ENCODE measurements at regions not wholly inside any gene's neighbourhood (a gene's known extent, or its start where the extent isn't known, plus 50 kb on each side); places are given as distances from the start of the nearest gene placed in this dataset.

DNA sequence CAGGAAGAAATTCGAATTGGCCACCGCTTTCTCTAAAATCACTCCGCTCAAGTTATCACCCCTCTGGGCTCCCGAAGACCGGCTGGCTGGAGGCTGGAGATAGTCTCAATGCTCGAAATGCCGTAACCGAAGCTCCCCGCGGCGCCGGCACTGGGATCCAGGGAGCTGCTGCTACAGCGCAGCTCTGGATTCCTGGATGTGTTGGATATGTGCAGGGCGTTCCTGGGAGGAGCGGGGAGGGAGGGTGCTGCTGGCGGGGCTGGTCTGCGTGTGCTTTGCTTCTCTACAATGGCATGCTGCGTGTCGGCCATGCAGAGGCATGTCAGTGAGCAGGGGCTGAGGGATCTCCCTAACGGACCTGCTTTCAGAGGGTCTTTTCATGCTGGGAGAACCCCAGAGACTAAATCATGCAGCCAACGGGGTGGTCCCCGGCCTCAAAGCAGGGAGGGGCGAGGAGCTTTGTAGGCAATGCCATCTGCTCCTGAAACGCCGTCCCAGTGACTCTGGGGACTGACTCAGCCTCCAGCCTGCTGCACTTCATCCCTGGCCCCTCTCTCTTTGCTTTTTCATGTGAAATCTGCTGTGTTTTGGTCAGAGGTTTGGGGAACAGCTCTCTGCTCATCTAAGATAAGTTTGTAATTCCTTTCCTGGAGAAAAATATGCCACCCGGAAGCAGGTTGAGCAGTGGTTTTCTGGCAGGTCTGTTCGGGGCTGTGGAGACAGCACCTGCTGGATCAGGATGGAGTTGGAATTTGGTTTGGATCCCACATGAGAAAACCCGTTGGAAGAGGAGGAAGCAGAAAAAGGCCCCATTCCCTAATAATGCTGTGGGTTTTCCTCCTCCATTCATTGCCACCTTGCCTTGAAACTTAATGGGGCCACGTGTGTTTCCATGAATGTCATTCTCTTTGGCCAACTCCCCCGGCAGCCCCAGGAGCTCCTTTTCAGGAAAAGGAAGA, 311.4 kb downstream of the SEC14L1 start:
- Histone ChIP-seq H3K79me2 (ENCODE audit: control insufficient read depth in 1 of 2, insufficient read depth in 2 of 2, low read length in 2 of 2) (peaks cover 14 to 73% of the 10 kb centered on the region in 2 experiments), H3K4me2 (ENCODE audit: insufficient read depth in 1 of 2, low read depth in 2 of 2, low read length in 2 of 2) (peak overlapping the region; percentile 71 to 78), H3K9ac (replicated peaks in 1 of 4; ENCODE audit: extremely low read depth in 1 of 4, low read depth in 3 of 4, low read length in 3 of 4) (peak overlapping the region; percentile 77 to 85 (median 82)), H3K18ac (ENCODE audit: extremely low read depth, low read length) (peak overlapping the region; percentile 90; the same call in 1 of the 2 replicates), H3K4me3 (ENCODE audit: extremely low read depth in 1 of 4, insufficient read depth in 2 of 4, low read depth in 3 of 4, low read length in 4 of 4) (peak overlapping the region; percentile 50 to 78 (median 61)), H4K91ac (replicated peaks; ENCODE audit: insufficient read length, low read length) (peak overlapping the region; percentile 63), H4K5ac (ENCODE audit: insufficient read length, low read depth, low read length) (peak overlapping the region; percentile 37), H3K4ac (replicated peaks; ENCODE audit: insufficient read length, low read depth, low read length) (peak overlapping the region; percentile 46), H2AK5ac (ENCODE audit: low read depth, low read length) (peak overlapping the region; percentile 25; the same call in 1 of the 2 replicates), H3K36me3 (ENCODE audit: control insufficient read depth in 2 of 4, insufficient read depth in 4 of 4, low read length in 3 of 4) (no peaks in the 10 kb centered on the region), H4K20me1 (replicated peaks in 1 of 2; ENCODE audit: control insufficient read depth in 1 of 2, insufficient read depth in 2 of 2, low read length in 2 of 2) (peaks cover 5 to 14% of the 10 kb centered on the region in 2 experiments), H3K27me3 (replicated peaks in 1 of 4; ENCODE audit: control insufficient read depth in 3 of 4, extremely low read depth in 1 of 4, insufficient read depth in 3 of 4, low read length in 3 of 4) (no peaks in the 10 kb centered on the region), H3K27ac (ENCODE audit: low read depth, low read length) (peak overlapping the region; percentile 60; the same call in 1 of the 2 replicates), H3K79me1 (ENCODE audit: low read depth, low read length) (peaks cover 30% of the 10 kb centered on the region), H2BK12ac (ENCODE audit: low read depth, low read length) (peak overlapping the region; percentile 84; the same call in 1 of the 2 replicates), H2AFZ (ENCODE audit: low read length) (no peak overlapping the region), H3K4me1 (replicated peaks in 1 of 4; ENCODE audit: control insufficient read depth in 3 of 4, insufficient read depth in 4 of 4, low read length in 3 of 4) (peaks cover 26 to 45% (median 37%) of the 10 kb centered on the region in 4 experiments), H2BK120ac (replicated peaks; ENCODE audit: low read depth, low read length) (peak overlapping the region; percentile 38), H3K23me2 (ENCODE audit: low read depth, low read length) (peaks cover 21% of the 10 kb centered on the region), H3K23ac (ENCODE audit: insufficient read length) (no peak overlapping the region), H2BK20ac (ENCODE audit: low read length) (no peak overlapping the region; the same call in 1 of the 2 replicates), H3K56ac (replicated peaks; ENCODE audit: insufficient read length, low read depth, low read length) (peak overlapping the region; percentile 60), H3K9me3 (ENCODE audit: insufficient read depth in 2 of 2, low read depth in 1 of 2, low read length in 1 of 2) (no peaks in the 10 kb centered on the region), H3K14ac (ENCODE audit: insufficient read length) (no peak overlapping the region), H4K8ac (ENCODE audit: extremely low read depth, insufficient read depth, low read length) (peak overlapping the region; percentile 97), H2BK5ac (ENCODE audit: low read depth, low read length) (peak overlapping the region; percentile 83; the same call in 1 of the 2 replicates), H2BK15ac (ENCODE audit: low read length) (peak overlapping the region; percentile 88)
- peak in 1 of 2 experiments; percentile 69 for DNase-seq (ENCODE audit: low read depth in 1 of 2, low spot score in 2 of 2)
- POLR2A ChIA-PET (ENCODE audit: partially characterized antibody): interaction anchor here (1.0 to 3.5 kb wide), 14 partner anchors 9 to 506 kb away, joined by 3 to 33 read pairs (median 6); partner anchors contain the start of gene TNRC6C
- WGBS, 2 experiments (ENCODE audit: extremely low coverage in 1 of 2, insufficient coverage in 1 of 2, insufficient read length in 1 of 2, insufficient replicate concordance in 2 of 2, low coverage in 1 of 2, low lambda C conversion rate in 2 of 2, missing lambda C conversion rate in 1 of 2): 10% methylated on average over 30 of the region's 30 CpGs; no CpG with 5 or more reads in 1 of the 2 experiments
- FAIRE-seq: no peak
- TF ChIP-seq TAF1 (IDR thresholded peaks at IDR 0.05; ENCODE audit: low read depth, low read length) (no peak), SIN3A (conservative IDR thresholded peaks at IDR 0.05 in 1 of 2, IDR thresholded peaks at IDR 0.05 in 1 of 2; ENCODE audit: low read depth in 1 of 2, low read length in 2 of 2) (peak in 1 of 2 experiments; percentile 49; a peak in 2 of 4 replicates), JUN (IDR thresholded peaks at IDR 0.05; ENCODE audit: low read depth, low read length) (no peak), GTF2F1 (IDR thresholded peaks at IDR 0.05; ENCODE audit: borderline replicate concordance, low read depth, low read length) (no peak), SUZ12 (IDR thresholded peaks at IDR 0.05; ENCODE audit: low read length) (no peak), RXRA (IDR thresholded peaks at IDR 0.05; ENCODE audit: insufficient read depth, low read depth, low read length) (no peak), POLR2AphosphoS5 (IDR thresholded peaks at IDR 0.05; ENCODE audit: low read depth, low read length) (0 out of 2 replicates have a peak, but pooled peaks have one; percentile 44)
- TF ChIP-seq, protein P1, sequence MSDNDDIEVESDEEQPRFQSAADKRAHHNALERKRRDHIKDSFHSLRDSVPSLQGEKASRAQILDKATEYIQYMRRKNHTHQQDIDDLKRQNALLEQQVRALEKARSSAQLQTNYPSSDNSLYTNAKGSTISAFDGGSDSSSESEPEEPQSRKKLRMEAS (IDR thresholded peaks at IDR 0.05): peak; percentile 35; the same call in 1 of the 2 replicates
- CTCF ChIA-PET (ENCODE audit: partially characterized antibody): interaction anchor here (0.6 to 4.3 kb wide), 10 partner anchors 14 to 121 kb away, joined by 3 to 51 read pairs (median 4); no protein-coding TSS in a partner anchor
